ENCODE measurements at regions not wholly inside any gene's neighbourhood (a gene's known extent, or its start where the extent isn't known, plus 50 kb on each side); places are given as distances from the start of the nearest gene placed in this dataset.

DNA sequence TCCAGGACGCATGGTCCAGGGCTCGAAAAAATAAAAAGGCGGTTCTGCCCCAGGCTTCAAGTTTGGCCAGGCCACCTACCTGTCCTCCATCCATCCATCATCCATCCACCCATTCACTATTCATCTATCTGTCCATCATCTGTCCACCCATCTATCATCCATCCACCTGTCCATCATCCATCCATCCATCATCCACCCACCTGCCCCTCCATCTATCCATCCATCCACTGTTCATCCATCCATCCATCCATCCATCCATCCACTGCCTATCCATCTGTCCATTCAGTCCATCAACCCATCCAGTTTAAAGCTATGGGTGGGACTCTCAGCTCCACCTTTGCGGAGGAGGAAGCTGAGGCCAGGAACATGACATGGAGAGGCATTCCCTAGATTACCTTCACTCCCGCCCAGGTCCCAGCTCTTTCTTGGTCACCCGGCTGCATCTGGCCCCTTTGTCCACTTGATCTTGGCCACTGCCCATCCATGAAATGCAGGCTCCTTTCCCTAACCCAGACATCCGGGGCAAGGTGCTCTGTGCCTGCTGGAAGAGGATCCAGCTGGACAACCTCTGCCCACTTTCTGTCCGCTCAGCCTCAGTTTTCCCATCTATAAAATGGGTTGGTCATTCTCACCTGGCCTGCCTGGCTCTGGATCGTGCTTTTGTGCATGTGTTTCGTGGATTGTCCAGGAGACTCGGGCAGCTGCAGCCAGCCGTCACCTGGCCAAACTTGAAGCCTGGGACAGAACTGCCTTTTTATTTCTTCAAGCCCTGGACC, 236.0 kb upstream of the CIBAR2 start:
- DNase-seq: no peak

DNA sequence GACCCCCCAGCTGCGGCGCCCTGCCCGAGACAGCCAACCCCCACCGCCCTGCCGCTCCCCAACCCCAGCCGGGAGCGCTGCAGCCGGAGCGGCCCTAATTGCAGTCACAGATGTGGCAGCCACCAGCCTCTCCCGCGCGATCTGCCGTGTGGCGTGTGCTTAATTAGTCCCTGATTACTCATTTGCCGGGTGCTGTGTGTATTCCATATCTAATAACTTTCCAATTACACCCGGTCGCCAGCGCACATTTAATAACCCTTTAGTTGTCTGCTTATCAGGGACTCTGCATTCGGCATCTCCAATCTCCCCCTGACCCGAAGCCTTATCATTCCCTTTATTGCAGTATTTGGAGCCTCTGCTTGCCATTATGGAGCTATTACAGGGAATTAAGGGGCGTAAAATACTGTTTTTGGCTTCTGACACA, 236.7 kb upstream of the CIBAR2 start:
- no peak for DNase-seq

- DNase-seq: no peak
Observed at GRCh38 chr16:85349365-85350145, 237.3 kb upstream of the CIBAR2 start.

- DNase-seq: no peak
Observed at GRCh38 chr16:85350146-85350728, 238.0 kb upstream of the CIBAR2 start.

- peak; percentile 92 for DNase-seq
Observed at GRCh38 chr16:85350973-85351372, 238.7 kb upstream of the CIBAR2 start.

DNA sequence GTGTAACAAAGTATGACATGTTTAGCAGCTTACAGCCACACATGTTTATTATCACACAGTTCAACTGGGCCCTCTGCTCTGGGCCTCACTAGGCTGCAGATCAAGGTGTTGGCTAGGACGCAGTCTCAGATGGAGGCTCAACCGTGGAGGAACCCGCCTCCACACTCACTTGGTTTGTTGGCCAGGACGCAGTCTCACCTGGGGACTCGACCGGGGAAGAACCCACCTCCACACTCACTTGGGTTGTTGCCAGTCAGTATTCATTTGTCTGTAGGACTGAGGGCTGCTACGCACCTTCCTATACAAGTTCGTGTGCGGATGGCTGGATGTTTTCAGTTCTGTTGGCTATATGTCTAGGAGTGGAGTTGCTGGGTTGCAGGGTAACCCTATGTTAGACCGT, 240.7 kb upstream of the CIBAR2 start:
- DNase-seq: no peak

DNA sequence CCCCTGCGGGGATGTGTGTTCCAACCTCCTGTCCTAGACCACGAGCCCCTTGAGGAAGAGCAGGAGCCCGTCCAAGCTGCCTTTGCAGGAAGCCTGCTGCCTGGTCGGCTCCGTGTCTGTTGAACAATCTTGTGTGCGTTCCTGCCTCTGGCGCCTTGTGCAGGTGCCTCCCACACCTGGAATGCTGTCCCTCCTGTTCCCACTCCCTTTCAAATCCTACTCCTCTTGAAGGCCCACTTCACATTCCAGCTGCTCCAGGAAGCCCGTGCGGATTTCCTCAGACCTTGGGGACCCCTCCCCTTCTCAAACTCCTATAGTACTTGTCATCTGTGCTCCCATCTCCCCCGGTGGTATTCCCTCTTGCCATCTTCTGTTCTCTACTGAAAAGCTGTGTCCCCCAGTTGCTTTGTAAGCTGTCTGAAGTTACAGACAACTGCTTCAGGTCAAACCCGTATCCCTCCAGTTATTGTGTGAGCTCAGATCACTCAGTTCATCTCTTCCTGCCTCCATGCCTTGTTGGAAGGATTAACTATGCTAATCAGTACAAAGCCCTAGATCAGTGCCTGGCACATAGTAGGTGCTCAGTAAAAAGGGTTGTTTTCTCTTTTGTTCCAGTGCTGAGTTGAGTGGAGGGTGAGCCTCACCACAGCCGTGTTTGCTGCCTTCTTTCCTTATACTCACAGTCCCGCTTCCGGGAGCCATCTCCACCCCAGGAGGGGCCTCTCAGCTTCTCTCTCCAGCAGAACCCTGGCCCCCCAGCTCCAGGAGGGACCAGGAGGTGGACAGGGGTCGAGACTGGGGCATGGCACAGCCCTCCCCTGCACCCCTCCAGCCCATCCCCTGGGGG, 241.8 kb upstream of the CIBAR2 start:
- DNase-seq: no peak

- DNase-seq: peak; percentile 76
Observed at GRCh38 chr16:85354686-85355514, 242.6 kb upstream of the CIBAR2 start.

DNA sequence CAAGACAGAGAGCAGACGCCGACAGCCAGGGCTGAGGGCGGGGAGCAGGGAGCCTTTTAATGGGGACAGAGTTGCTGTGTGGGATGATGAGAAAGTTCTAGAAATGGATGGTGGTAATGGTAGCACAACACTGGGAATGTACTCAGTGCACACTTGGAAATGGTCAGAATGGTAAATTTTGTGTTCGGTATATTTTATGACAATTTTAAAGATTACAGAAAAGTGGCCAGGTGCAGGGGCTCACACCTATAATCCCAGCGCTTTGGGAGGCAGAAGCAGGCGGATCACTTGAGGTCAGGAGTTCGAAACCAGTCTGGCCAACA, 243.2 kb upstream of the CIBAR2 start:
- DNase-seq: no peak

DNA sequence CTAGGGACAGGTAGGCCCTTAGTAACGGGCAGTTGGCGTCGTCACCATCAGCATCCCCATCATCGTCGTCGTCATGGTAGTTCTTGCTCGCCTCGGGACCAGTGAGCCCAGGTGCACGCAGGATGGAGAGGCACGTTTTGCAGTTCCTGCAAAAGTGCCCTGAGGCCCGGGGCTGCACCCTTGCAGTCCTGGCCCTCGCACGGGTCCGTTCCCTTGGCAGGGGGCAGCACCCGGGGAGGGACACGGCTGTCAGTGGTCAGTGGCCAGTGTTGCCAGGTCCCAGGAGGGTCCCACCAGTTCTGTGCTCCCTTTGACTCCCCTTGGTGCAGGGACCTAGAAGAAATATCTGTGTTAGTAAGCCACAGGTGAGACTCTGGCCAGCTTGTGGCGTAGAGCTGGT, 243.9 kb upstream of the CIBAR2 start:
- DNase-seq: no peak

GRCh38 chr16:85357323-85357722, 245.1 kb upstream of the CIBAR2 start:
- DNase-seq: no peak

GRCh38 chr16:85357924-85358505, 245.7 kb upstream of the CIBAR2 start:
- no peak for DNase-seq

- DNase-seq: no peak
Observed at GRCh38 chr16:85358704-85359146, 246.5 kb upstream of the CIBAR2 start.

DNA sequence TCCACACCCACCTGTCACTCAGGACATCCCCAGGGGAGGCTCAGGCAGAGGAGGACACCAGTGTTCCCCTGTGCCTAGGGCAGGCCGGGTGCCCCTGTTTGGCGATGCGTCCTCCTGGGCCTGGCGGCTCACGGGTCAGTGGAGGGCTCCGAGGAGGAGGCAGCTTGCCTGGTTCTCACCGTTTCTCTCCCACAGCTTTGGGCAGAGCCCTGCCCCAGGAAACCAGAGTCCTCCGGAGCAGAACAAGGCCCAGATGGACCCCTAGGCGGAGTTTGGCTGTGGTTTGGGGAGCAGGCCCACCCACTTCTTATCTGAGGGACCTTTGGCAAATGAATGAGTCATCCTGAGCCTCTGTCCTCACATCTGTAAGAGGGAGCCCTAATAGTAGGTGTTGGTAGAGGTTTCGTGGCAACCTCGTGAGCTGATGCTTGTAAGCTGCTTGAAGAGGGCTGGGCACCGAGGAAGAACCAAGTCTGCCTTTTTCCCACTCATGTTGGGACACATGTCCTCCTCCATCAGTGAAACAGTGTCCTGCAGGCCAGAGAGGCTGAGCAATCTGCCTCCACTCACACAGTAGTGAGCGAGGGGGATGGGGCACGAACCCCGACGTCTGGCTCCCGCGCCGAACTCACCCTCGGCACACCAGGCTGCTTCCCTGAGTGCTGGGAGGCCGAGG, 247.0 kb upstream of the CIBAR2 start:
- no peak for DNase-seq

- DNase-seq: peak; percentile 76
Observed at GRCh38 chr16:85360323-85361277, 248.3 kb upstream of the CIBAR2 start.

GRCh38 chr16:85361441-85362118, 249.3 kb upstream of the CIBAR2 start:
- DNase-seq: no peak

- DNase-seq: no peak
Observed at GRCh38 chr16:85362443-85362842, 250.2 kb upstream of the CIBAR2 start.

DNA sequence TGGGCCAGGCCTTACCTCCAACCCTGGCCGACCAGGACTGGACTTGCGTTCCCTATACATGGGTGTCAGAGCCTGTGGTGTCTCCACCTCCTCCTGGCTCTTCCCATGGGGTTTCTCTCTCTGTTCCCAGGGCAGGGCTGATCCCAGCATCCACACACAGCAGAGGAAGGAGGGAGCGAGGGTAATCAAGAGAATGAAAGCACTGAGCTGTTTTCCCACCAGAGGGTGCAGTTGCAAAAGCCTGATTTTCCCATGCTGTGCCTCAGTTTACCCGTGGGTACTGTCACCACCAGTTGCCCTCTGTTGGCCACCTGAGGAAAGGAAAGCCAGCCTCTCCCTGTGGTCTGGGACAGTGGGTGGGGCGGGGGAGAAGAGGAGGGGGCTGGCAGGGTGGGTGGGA, 249.7 kb upstream of the GSE1 start:
- no peak for DNase-seq

DNA sequence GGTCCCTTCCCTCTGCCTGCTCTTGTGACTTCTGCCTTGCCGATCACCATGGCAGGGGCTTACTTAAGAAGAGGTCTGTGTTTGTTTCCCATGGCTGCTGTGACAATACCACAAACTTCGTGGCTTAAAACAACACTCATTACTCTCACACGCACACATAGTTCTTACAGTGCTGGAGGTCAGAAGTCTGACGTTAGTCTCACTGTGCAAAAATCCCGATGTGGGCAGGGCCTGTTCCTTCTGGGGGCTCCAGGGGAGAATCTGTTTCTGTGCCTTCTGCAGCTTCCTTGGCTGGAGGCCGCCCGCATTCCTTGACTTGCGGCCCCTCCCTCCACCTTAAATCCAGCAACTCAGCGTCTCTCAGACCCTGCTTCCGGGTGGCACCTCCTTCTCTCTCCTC, 249.2 kb upstream of the GSE1 start:
- no peak for DNase-seq

Measured in femur (tissue), 1 donor.